MV-4-11 (cell line): ENCODE measurements at regions not wholly inside any gene's neighbourhood (a gene's known extent, or its start where the extent isn't known, plus 50 kb on each side); places are given as distances from the start of the nearest gene placed in this dataset.
"Not testable (repeated sequence)": the region's sequence is repeated elsewhere in the genome, so short reads cannot be mapped to it uniquely, and the experiment has no call there.

Experiments used
- DNase-seq: peaks from one replicate; lab custom pipeline; 2025; lab: John Stamatoyannopoulos, UW

DNA sequence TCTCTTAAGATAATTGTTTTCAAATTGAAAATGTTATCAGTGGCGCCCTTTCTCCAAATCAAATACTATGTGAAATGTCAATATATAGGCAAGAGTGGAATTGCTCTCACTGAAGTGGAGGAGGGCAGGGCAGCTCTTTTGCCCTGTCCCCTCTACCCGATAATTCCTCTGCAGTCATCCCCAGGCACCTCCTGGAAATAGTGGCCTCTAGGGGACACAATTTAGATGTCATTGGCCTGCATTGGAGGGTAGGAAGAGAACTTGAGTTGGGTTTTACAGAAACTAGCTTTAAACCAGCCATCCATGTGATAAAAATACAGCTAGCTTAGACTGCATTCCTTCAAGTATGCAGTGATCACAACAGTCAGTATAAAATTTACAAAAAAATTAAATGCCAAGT lies 288.9 kb downstream of the EDEM1 start:
- no peak for DNase-seq

DNA sequence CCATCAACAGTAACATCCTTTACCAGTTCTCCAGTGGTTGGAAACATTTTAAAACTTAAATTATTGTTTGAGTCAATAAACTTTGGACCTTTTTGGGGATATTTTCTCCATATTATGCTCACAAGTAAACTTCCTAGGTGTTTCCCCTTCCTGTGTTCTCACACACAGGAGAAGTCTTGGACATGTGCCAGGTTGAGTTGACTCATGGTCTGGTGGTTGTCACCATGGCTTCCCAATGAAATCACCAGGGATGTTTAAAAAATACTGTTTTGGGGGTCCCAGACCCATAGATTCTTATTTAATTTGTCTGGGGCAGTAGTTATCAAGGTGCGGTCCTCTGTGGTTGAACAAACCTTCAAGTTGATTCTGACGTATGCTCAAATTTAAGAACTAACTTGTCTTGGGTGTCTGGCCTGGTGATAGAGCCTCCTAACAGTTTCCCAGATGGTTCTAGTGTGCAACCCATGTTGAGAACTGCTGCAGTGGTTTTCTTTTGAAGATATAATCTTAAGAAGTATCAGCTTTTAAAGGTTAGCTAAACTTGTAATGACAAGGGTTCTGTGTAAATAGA lies 291.8 kb downstream of the EDEM1 start:
- no peak for DNase-seq

DNA sequence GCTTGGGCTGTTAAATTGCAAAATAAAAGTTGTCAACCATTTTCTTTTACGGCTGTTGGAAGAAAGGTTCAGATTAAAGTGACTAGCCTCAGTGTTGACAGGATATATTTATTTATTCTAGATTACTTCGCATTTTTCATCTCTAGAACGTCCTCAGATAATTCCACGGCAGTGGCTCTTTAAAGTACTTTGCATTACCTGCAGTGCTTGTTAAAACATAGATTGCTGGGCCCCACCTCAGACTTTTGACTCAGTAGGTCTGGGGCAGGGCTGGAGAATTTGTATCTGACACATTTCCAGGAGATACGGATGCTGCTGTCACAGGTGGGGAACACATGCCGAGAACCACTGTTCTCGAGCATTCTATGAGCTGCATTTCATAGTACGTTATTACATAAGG lies 292.7 kb downstream of the EDEM1 start:
- no peak for DNase-seq

DNA sequence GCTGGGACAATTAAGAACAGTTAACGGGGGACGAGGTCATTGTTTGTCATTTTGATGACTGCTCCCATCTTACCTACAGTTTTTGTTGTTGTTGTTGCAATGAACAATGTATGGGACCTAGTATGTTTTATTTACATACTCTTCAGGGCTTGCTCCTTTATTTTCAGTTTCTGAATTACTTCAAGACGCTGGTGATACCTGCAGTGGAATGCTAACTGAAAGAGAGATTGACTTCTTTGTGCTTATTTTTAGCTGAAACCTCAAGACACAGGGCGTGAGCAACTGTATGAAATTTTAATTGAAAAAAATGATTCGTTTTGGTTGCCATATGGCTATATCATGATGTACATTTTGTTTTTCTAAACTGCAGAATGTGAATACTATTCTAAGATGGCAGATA lies 297.9 kb downstream of the EDEM1 start:
- DNase-seq, result no peak

DNA sequence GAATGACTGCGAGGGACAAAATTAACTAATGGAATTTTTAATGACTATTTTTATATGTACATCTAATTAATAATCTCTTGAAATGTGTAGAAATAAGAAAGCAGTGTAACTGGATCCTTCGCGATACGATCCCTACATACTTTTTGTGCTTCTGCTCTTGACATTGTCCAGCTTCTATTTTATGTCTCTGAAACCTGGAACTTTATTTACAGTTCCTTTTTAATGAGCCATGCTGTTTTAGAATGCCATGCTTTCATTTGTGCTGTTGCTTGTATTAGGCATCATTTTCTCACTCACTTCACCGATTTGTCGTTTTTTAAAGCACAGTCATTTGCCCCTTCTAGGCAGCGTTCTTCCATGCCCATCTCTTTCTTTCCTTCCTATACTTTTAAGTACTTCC lies 301.3 kb downstream of the EDEM1 start:
- no peak for DNase-seq

DNA sequence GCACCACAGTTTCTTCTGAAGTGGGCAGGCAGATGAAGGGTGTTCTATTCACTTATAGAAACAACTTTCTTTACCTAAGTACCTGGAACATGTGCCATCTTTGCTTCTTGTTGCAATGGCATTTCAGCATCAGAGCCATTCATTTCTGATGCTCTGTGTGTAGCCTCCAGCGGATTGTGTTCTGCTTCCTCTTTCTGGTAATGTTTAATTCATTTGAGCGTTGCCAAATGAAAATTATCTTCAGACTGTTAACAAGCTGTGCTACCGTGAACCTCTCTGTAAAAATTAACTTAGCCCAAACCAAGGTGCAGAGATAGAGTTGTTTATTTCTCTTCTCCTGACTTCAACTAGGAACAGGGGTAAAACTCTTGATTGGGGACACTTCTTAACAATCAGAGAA lies 302.0 kb downstream of the EDEM1 start:
- peak; percentile 39 for DNase-seq

DNA sequence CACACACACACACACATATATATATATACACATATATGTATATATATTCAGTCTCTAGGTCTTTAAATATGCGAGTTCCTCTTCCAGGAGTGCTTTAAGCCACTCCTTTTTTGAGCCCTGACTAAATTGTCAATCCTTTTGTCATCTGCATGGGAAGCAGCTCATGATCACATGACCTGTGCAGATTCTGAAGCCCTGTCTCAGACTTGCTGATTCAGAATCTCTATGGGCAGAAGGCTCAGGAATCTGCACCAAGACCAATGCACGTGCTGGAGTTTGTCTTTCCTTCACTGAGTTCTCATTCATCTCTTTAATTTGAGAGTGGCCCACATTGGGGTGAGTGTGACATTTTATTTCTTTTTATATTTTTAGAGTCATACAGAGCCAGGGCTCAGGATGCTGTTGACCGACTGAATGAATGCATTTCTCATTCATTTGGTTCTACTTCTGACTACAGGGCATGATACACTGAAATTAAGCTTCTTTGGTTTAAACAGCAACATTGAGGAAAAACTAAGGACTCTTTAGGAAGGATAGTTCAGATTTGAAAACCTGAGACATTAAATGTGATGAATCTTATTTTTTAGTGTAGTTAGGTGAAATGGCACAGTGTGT lies 307.5 kb downstream of the EDEM1 start:
- peak; percentile 79 for DNase-seq

DNA sequence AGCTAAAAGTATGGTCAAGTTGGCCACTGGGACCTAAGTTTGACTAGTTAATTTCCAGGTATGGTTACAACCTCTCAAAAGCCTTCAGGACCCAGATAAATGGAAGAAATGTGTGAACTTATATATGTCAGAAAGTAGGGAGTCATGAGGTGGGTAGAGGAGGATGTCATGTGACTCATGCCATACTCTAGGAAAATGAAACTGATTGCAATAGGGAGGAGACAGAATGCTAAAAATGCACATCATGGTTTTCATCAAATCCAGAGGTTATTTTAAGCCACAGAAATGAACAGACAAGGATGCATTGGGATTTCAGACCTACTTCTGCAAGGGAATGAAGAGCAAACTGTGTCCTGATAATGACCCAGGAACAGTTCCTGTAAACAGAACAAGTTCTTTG lies 310.0 kb downstream of the EDEM1 start:
- no peak for DNase-seq

DNA sequence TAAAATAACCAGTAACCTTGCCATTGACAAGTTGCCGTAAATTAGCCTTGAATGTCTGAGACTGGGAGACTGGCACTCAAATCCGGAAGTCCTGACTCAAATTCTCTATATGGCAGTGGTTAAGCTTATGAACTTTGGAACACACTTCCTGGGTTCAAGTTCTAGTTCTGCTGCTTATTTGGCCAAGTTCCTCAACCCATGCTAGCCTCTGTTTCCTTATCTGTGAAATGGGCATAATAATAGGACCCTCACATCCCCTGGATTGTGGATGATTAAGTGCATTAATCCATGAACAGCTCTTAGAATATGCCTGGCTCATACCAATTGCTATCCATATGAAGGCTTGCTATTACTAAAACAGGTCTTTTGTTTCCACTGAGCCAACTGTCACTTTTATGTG lies 311.5 kb downstream of the EDEM1 start:
- DNase-seq, result no peak

DNA sequence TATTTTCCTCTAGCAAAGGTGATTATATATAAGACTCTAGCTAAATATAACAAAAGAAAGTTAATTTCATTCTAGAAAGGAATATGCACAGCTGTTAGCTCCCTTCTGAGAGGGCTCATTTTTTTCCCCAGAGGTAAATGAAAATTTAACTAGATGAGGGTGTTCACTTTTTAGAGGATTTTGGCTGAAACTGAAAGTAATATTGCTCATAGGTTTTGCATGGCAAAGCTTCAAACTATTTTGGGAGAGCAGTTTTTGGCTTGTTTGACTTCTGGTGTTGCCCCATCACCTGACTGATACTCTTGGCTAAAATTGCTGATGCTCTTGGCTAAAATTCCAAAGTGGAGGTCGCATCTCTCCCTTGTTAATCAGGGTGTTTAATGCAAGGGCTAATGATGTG lies 311.9 kb downstream of the EDEM1 start:
- peak; percentile 36 for DNase-seq

DNA sequence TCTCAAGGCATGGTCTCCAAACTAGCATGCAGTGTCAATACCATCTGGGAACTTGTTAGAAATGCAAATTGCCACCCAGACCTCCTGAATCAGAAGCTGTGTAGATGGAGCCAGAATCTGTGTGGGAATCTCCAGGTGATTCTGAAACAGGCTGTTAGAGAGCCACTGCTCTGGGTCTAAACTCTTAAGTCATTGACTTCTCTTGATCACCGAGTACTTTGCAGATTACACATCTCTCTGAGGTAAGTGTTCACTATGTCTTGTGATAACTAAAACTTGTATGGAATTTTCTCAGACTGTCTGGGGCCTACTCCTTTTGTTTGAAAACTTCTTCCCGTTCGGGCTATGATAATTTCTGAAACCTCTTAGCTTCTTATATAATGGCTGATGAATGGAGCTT lies 315.6 kb downstream of the EDEM1 start:
- no peak for DNase-seq

DNA sequence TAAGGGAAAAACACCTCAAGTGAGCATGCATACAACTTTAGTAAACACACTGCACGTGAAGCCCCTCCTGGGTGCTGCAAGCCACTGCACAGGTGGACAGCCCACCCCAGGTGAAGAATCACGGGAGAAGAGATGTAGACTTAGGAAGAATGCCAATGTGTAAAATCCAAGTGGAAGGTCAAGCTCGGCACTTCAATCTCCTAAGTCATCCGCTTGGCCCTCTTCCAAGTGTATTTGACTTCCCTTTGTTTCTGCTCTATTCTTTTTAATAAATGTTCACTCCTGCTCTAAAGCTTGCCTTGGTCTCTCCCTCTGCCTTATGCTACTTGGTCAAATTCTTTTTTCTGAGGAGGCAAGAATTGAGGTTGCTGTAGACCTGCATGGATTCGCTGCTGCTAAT lies 316.6 kb downstream of the EDEM1 start:
- DNase-seq, result no peak

DNA sequence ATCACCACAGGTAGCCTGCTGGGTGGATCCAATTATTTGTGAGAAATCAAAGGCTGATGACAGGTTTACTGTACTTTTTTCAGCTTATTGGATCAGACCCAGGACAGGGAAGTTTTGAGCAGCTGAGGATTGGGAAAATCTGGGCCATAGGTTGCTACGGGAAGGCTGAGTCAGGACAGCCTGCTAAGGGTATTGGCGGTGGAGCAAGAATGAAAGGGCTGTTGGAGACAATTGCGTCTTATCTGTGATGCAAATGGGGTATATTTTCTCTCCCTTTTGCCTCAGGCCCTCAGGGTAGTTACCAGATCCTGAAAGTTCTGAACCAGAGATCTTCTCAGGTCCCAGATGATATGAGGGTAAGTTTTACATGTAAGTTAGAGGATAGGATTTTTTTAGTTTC lies 317.7 kb downstream of the EDEM1 start:
- DNase-seq, result no peak

DNA sequence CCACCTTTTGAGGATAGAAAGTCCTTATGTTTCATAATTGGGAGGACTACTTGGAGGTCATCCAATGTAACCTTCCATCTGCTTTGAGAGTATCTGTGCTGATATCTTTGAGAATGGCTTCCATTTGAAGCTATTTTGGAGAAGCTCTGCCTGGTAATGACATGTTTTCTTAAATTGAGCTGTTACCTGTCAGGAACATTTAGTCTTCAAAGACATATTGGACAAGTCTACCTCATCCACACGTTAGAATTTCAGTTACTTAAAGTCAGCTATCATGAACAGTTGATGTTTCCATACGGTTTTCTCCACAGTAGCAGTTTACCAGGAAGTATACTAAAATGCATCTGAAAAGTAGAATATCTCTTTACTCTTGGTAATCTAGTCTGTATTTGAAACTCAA lies 318.5 kb downstream of the EDEM1 start:
- no peak for DNase-seq

DNA sequence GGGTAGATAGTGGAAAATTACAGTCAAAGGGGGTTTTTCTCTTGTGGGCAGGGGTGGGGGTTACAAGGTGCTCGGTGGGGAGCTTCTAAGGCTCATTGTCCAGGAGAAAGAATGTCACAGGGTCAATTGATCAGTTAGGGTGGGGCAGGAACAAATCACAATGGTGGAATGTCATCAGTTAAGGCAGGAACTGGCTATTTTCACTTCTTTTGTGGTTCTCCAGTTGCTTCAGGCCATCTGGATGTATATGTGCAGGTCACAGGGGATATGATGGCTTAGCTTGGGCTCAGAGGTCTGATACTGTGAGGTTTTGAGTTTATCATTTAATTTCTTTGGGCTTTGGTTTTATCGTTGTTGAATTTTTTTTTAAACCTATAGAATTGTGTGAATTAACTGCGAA lies 321.4 kb downstream of the EDEM1 start:
- not testable (repeated sequence) for DNase-seq

DNA sequence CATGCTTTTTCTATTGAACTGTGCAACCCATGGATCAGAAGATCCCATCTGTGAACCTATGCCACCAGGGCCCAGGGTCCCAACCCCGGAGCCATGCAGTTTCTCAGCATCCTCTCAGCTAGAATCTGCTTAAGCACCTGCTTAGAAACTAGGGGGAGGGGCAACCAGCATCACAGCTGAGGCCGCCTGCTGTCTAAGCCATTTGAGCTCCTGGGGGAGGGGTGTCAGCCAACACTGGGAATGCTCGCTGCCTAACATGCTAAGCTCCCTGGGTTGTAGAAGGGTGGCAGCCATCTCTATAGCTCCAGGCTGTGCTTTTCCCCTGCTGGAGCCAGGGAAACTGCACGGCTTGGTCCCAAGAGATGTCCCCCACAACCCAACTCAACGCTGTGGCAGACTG lies 322.8 kb downstream of the EDEM1 start:
- DNase-seq, result no peak

DNA sequence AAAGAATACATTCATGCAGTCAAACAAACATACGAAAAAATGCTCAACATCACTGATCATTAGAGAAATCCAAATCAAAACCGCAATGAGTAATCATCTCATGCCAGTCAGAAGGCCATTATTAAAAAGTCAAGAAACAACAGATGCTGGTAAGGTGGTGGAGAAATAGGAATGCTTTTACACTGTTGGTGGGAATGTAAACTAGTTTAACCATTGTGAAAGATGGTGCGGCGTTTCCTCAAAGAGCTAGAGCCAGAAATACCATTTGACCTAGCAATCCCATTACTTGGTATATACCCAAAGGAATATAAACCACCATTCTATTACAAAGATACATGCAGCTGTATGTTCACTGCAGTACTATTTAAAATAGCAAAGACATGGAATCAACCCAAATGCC lies 330.4 kb downstream of the EDEM1 start:
- no peak for DNase-seq

DNA sequence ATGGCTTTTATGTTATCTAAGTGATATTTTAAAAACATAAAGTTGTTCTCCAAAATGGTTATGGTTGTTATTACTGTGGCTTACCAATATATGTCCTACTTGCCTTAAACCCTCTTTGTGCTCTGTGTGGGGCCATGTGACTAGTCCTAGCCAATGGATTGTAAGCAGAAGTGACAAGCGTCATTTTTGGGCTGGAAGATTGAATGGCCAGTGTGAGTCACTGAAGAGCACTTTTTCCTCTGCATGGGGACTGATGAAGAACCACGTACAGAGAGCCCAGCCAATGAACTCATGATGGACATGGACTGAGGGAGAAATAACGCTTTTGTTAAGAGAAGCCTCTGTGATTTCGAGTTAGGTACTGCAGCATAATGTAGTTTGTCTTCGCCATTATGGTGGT lies 332.7 kb downstream of the EDEM1 start:
- peak; percentile 27 for DNase-seq

DNA sequence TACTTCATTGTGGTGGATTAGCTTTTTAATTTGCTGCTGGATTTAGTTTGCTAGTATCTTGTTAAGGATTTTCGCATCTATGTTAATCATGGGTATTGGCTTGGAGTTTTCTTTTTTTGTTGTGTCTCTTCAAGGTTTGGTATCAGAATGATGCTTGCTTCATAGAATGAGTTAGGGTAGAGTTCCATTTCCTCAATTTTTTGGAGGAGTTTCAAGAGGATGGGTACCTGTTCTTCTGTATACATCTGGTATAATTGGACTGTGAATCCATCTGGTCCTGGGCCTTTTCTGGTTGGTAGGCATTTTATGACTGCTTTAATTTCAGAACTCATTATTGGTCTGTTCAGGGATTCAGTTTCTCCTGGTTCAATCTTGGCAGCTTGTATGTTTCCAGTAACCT lies 335.6 kb downstream of the EDEM1 start:
- DNase-seq, result no peak

DNA sequence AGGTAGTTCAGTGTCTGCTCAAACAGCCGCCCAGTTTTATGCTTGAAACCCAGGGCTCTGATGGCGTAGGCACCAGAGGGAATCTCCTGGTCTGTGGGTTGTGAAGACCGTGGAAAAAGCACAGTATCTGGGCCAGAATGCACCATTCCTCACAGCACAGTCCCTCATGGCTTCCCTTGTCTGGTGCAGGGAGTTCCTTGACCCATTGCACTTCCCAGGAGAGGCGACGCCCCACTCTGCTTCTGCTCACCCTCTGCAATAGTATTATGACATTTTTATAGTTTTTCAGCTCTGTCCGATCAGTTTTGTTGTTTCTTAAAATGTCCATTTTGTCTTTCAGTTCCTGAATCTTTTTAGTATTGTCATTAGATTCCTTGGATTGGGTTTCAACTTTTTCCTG lies 343.5 kb downstream of the EDEM1 start:
- DNase-seq, result no peak

DNA sequence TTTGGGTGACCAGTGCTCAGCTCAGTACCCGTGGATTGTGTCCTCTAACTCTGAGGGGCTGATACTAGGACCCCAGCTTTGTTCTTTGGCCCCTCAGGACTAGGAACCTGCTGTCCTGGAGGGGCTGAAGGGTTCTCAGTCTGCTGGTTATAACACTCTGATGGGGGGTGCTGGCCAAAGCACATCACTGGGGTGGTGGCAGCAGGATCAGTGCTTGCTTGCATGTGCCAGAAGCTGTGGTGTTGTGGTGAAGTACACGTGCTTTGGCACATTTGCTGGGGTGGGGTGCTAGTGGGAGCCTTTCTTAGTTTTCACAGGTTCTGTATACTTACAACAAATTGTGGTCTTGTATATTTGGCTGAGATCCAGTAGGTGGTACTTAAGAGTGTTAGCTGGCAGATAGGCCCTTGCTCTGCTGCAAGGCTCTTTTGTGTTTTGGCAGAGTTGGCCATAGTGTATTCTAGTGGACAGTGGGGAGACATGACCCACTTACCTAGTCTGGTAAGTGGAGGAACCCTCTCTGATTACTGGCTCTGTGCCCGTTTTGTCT lies 344.3 kb downstream of the EDEM1 start:
- no peak for DNase-seq

DNA sequence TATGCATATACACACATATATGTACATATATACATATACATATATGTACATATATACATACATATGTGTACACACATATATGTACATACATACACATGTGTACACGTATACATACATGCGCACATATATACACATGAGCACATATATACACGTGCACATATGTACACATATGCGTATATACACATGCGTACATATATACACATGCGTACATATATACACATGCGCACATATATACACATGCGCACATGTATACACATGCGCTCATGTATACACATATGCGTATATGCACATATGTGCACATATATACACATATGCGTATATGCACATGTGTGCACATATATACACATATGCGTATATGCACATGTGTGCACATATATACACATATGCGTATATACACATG lies 353.0 kb downstream of the EDEM1 start:
- no peak for DNase-seq

DNA sequence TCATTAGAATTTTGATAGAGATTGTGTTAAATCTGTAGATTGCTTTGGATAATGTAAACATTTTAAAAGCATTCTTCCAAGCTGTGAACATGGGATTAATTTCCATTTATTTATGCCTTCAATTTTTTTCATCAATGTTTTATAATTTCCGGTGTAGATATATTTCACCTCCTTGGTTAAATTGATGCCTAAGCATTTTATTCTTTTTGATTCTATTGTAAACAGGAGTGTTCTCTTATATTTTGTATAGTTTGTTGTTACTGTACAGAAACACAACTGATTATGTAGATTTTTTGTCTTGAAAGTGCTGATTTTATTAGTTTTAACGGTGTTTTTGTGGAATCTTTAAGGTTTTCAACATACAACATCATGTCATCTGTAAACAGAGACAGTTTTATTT lies 355.0 kb downstream of the EDEM1 start:
- no peak for DNase-seq

DNA sequence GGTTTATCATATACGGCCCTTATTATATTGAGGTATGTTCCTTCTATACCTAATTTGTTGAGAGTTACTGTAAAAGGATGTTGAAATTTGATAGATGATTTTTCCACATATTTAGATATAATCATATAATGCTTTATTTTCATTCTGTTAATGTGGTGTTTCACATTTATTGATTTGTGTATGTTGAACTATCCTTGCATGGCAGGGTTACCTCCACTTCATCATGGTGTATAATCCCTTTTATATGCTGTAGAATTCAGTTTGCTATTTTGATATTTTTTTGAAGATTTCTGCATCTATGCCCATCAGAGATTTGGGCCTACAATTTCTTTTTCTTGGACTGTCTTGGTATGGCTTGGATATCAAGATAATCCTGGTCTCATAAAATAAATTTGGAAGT lies 355.5 kb downstream of the EDEM1 start:
- no peak for DNase-seq
